Skeletal muscle cell (primary cell): ENCODE measurements at regions not wholly inside any gene's neighbourhood (a gene's known extent, or its start where the extent isn't known, plus 50 kb on each side); places are given as distances from the start of the nearest gene placed in this dataset.
A peak's percentile ranks its signal among the peaks of the same experiment; 100 is the strongest.

Experiments used
- DNase-seq: peaks from one replicate; pipeline ENCODE4 v3.0.0-alpha.2; 2010; ENCODE audit warnings: low read depth
- H3K4me3 ChIP-seq: 2 replicates; pipeline ENCODE4 v1.5.1; 2011; ENCODE audit warnings: low read depth, mild to moderate bottlenecking, control low read depth, low read length, moderate library complexity

DNA sequence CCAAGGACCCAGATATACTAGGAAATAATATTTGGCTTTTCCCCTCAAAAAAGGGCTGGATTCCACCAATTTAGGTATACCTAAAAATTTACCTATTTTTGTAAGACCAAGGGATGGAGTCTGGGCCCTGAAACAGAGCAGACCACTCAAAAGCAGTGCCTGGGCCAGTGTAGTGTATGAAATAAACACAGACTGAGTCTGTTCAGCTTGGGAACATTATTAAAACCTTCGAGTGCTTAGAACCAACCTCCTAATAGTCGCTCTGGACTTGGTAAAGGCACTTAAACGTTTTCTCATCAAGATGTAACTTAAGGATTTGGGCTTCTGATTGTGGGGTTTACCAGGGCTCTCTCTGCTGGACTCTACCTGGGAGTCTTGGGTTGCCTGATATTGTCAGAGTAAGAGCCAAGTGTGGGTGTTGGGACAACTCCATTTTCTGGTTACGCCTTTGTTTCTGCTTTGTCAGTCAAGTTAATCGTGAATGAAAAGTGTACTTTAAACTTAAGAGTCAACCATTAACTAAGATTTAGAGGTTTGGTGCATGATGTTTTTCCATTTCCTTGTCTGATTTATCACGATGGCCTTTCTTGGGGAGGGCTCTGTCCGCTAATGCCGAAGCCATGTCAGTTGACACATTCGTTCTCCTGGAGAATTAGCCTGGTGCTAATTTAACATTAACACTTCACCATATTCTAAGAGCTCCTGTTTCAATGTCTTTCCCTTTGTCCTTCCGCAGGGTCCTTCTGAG, 221.0 kb upstream of the TPM1 start:
- no peak for DNase-seq

DNA sequence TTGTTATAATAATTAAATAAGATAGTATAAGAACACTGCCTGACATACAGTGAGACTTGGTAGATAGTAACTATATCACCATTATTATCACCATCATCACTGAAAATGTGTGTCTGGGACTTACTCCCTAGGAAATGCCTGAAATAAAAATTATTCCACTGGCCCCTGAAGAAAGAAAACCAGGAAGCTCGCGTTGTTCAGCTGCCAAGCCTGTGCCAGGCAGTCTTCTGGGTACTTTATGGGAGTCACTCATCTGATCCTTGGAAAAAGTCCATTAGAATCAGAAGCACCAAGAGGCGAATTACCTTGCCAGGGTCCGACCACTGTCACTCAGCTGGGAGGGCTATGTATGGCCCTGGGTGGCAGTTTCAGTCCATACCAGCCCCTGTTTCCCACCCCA, 220.3 kb upstream of the TPM1 start:
- no peak overlapping the region for H3K4me3 ChIP-seq
- DNase-seq, result no peak

More for the DNA sequence above, 221.0 kb upstream of the TPM1 start:
- no peak overlapping the region for H3K4me3 ChIP-seq

DNA sequence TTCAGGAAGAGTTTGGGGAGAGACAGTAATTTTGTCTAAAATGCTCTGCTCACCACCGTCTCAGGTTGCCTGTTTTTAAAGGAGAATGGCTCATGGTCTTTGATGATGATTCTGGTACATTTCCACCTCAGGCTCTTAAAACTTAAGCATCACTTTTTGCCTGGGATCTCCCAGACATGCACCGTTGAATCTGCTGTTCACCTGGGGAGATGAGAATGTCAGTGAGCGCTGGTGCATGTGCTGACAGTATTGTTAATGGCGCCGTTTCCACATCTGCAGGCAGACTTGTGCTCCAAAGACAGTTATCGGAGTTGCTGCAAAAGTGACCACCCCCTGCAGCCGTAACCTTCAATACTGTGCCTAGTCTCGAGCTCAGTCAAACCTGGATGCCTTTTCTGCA, 219.0 kb upstream of the TPM1 start:
- H3K4me3 ChIP-seq, result no peak overlapping the region
- DNase-seq, result no peak

DNA sequence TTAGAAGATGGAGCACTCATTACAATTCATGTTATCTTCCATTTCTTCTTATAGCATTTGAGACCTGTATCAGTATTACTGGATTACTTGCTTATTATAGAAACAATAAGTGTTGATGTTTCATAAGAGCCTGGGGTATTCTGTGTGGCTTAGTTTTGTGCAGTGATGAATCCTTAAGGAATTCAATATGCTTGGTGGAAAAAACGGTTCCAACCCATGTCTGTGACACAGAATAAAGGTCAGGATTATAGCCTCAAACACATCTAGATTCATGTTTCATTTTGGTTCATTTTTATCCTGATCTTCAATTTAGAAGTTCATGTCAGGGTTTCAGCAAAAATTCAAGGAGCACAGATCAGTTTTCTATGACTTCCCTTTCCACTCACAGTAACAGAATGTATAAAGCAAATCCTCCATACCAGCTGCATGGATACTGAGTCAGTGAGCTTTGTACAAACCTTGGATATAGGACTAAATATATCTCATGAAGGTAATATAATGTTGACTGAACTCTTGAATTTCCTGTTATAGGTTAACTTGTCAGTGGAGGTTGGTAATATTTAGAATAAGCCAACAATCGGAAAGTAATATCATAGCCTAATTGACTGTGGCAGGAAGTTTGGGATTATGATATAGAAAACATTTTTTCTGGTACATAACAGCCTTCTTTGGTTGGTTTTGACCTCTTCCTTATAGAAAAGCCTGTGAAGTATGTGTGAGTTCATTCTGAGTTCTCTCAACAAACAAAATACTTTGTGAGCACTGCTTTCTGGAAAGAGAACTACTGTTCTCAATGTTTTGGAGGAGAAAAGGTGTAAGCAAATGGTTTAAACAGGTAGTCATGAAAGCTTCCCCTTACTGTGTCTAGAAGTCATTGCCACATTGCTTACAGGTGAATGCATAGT, 218.2 kb upstream of the TPM1 start:
- no peak overlapping the region for H3K4me3 ChIP-seq
- DNase-seq, result peak; percentile 36

DNA sequence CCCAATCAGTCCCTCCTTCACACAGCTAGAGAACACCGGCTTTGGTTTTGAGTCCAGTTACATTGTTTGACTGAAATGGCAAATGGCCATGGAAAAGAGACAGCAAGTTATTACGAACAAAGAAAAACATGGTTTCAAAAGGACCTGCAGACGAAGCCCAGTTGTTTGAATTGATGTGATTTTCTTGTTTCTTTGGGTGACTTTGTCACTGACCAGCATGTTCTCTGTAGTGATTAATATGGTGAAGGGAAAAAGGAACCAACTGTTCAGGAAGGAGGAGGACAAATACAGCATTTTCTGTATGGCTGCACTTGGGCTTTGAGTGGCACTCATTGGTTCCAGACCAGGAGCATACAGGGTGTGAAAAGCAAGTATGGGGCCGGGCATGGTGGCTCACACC, 217.4 kb upstream of the TPM1 start:
- no peak for DNase-seq

DNA sequence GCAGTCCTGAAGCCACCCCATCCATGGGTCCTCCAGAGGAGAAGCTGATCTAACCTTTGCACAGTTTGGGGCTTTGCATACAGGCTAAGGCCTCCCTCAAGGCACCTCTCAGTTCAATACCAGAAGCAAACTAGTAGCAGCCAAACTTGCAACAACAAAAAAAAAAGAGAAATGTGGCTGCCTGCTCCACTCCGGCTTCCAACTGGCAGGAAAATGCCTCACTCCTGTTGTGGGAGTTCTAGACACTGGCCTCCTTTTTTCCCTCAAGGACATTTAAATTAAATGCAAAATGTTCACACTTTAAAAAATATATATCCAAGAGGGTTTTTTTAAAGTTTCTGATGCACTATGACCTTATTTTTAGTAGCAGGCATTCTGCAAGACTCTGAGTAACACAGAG, 216.0 kb upstream of the TPM1 start:
- H3K4me3 ChIP-seq, result no peak overlapping the region
- no peak for DNase-seq

More for the DNA sequence above, 217.4 kb upstream of the TPM1 start:
- H3K4me3 ChIP-seq, result no peak overlapping the region

DNA sequence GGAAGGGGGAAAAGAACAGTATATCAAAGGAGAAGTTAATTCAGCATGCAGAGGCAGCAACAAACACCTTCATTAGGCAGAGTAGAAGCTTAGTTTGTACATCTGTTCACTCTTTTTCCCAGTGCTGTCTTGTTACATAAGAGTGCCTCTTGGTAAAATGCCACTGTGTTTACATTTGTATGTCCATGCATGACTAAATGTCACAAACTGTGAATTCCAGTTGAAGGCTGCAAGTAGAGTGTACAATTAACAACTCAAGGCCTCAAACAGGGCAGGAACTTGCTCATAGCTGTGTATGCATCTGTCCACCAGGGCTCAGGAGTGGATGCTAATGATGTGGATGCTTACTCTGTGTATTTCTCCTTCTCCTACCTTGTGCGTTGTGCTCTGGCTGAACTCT, 214.2 kb upstream of the TPM1 start:
- H3K4me3 ChIP-seq, result no peak overlapping the region
- DNase-seq, result no peak

DNA sequence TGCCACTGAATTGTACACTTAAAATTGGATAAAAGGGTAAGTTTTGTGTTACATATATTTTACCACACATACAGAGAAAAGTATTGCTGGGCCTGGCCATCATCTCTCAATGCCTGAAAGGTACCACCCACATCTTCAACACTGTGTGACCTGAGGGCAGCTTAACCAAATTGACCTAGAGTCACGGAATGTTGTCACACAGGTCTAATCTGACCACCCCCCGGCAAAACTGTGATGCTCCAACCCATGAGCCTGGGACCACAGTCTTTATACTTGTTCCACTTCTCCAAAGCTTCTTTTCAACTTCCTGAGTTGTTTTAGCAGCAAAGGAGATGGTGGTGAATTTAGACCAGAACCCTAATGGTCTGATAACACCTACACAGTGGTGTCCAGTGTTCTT, 210.3 kb upstream of the TPM1 start:
- no peak for DNase-seq
- H3K4me3 ChIP-seq, result no peak overlapping the region

DNA sequence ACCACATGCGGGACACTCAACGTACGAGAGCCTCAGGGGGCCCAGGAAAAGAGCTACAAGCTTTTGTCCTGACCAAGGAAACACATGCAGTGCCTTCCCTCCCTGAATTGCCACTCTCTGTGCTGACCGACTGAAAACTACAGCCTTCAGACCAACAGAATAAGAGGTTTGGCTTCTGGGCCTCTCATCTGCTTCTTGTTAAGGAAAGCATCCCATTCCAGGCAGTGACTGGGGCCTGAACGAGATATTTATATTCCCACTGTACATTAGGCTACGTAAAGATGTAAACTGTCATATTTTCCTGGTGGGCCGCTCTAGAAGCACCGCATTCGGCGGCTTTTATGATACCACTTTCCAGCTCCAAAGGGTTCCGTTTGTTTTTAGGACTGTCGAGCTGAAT, 208.9 kb upstream of the TPM1 start:
- H3K4me3 ChIP-seq, result no peak overlapping the region
- no peak for DNase-seq

DNA sequence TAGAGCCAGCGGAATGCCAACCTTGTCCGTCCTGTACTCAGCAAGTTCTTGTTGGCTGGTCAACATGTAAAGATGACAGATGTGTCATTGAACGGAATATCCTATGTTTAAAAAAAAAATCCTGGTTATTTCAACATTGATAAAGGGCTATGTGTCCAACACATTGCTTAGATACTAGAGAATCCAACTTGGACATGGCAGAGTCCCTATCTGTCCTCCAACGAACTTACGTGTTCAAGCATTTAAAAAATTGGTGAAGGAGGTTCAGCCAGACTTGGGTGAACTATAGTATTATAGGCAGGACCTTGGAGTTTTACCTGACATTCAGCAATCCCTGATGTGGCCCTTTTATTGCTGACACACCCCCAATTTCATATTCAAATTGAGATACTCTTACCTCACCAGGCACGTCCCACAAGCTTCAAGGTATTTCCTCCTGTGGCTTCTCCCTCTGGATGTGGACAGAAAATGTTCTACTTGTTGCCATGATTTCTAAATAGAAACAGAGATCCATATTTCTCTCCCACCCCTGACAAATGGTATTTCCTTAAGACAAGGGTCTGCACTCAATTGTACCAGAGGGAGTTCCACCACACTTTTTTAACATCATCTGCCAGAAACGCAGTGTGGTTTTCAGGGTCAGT, 207.7 kb upstream of the TPM1 start:
- no peak for DNase-seq
- H3K4me3 ChIP-seq, result no peak overlapping the region

DNA sequence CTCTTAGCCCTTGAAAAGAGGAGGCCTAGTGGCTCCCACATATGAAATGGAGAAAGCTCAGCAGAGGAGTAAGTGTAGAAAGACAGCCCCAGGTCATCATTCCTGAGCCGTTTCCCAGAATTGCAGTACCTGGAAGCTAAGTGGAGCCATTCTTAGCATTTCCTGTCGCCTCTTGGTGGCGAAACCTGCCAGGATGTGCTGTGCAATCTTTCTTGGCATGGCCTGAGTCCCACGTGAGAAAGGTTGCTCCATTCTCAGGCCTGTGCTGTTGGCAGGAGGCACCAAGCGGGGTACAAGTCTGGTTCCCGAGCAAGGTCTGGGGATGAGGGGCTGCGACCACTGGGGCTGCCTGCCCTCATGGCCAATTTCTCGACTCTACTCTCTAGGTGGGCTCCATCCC, 207.2 kb upstream of the TPM1 start:
- no peak for DNase-seq
- H3K4me3 ChIP-seq, result no peak overlapping the region

DNA sequence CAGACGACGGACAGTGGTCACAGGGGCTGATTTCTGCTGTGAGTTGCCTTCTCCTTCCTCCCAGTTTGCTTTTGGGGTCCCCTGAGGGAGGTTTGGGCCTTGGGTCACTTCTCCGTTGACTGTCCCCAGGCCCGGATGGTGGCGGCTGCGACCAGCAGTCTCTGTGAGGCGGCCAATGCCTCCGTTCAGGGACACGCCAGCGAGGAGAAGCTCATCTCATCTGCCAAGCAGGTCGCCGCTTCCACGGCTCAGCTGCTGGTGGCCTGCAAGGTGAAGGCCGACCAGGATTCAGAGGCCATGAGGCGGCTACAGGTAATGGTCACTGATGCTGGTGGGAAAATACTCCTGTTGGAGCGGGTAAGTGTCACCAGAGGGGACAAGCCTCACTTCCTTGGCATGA, 206.8 kb upstream of the TPM1 start:
- no peak for DNase-seq
- no peak overlapping the region for H3K4me3 ChIP-seq

DNA sequence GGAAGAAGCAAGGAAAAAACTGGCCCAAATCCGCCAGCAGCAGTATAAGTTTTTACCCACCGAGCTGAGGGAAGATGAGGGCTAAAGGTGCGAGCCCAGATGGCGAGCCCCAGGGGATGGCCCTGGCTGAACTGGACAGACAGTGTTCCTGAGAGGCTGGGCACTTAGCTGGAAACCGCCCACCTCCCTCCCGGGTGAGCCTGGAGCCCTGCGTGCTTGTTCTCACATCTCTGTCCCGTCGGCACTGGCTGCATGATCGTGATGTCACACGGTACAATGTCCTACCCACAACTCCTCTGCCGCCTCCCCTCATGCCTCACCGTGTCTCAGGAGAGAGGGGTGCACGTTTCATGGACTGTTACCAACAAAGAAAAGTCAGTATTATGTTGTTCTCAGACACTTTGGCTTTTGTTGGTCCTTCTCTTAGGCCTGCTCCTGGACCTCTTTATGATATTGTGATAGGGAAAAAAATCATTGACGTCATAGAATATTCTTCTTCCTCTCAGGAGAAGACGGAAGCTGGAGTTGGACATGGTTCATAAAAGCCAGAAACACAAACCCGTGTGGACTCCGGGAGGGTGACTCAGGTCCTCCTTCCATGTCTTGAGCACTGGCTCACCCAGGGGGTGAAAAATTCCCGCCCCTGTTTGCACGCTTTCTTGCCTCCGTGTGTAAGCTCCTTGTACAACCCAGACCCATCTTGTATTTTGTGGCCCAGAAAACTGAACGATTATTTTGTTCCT, 201.8 kb upstream of the TPM1 start:
- H3K4me3 ChIP-seq, result no peak overlapping the region
- no peak for DNase-seq

DNA sequence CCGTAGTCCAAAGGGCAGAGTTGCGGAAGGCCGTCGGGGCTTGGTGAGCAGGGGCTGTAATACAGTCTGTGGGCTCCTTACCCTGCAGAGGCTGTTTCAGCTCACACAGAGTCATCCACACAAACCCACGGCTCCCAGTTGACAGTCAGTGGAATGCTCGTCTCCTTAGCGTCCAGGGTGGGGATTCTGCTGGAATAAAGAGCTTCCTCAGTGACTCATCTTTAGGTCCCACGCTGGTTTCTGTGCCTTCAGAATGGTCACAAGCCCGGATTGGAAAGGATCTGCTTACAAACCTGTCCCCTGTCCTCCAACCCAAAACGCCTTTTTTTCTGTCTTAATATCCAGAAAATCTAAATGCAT, 201.3 kb upstream of the TPM1 start:
- H3K4me3 ChIP-seq, result no peak overlapping the region
- DNase-seq, result no peak

DNA sequence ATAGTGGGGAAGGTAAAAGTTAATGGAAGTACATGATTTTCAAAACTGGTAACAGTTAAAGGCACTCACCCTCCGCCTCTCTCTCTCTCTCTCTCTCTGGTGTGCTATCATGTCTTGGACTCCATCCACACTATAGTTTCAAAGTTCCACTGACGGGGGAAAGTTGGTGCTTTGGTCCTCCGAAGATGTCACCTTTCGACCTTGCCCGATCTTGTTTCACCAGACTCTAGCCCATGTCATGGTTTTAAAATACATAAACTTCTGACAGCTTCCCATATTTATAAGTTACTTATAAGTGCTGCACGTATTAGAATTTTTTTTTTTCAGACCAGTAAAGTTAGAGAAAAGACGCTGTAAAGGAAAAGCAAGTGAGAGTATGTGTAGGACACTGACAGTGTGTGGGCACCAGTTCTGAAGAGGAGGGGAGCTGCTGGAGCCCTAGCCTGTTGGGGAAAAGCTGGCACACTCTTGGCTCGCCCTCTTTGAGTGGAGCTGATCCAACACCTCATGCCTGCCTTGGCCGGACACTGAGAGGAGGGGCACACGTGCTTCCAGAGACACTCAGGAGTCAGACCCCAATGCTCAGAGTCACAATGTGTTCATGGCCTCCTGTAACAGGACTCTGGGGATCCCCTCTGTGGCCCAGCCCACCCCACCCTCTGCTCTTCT, 200.5 kb upstream of the TPM1 start:
- no peak overlapping the region for H3K4me3 ChIP-seq
- no peak for DNase-seq

DNA sequence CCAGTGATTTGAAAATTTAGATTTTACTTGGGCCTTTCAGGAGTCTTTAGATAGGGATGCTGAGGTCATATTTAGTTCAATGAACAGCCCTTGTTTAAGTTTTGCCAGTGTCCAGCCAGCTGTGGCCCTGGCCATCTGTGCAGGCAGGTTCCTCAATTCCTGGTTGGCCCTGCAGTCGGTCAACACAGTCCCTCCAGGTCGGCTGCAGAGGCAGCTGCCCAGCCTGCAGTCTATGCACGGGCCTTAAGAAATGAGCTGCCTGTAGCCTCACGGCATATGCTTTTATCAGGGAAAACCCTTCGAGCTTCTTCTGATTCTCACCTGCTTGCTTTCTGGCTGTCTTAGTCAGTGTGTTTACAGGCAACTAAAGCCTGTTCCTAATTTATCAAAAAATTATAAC, 199.2 kb upstream of the TPM1 start:
- no peak for DNase-seq

DNA sequence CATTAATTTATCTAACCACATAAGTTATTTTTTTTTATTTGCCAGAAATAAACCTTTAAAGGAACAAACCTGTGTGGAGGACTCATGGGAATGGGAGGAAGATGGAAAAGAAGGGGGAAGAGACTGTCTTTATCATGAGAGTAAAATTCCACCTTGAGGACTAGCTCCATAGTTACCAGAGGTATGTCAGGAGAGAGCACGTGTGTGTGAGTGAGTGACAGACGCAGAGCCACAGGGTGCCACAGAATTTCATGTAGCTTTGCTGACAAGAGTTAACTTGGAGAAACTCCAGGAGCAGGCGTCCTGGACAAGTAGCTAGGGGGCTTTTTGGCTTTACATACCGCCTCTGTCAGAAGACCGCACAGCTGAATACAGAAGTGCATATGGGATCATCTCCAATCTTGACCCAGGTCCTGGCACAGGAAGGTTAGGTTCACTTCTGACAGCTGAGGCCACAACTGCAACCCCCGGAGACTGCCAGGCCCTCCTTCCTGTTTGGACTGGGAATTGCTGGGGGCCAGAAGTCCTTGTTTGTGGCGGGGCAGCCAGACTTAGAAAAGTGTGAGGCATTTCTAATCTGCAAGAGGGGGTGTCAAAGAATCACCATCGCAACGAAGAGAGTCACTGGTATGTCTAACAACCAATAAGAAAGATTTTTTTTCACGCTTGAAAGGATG, 197.8 kb upstream of the TPM1 start:
- H3K4me3 ChIP-seq, result no peak overlapping the region
- DNase-seq, result no peak

More for the DNA sequence above, 199.2 kb upstream of the TPM1 start:
- no peak overlapping the region for H3K4me3 ChIP-seq

DNA sequence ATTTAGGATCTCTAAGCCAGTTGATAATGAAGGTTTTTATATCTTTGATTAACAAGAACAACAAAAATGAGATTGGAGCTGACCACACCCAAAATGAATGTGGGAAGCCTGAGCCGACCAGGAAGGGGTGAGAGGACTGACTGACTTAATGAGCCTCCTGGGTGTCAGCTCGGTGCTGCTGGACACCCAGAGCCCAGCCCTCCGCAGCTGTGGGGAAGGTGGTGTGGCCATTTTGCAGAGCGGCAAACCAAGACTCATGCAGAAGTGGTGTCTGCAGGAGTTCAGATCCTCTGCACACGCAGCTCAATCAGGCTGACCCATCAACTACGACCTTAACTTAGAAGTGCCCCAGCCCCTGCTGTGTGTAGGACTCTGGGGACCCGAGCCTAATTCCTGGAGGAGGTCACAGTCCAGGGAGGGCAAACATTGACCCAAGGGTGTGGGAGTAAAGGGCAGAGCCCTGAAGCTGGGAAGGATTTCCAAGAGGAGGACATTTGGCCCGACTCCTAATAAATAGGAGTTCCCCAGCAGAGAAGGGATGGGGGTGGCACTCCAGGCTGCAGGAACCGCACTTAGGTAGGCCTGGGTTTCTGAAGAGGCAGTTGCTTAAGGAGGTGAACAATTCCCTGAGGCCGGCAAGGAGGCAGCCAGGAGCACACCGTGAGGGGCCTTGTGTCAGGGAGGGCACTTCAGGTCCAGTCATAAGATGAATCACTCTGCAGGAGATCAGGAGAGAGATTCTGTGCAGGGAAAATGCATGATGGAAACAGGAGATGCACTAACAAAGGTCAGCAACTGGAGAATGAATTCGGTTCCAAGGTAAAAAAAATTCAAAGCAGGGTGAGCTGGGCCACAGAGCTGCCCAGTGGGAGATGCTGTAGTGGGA, 197.1 kb upstream of the TPM1 start:
- no peak overlapping the region for H3K4me3 ChIP-seq
- no peak for DNase-seq
